ENCODE measurements at regions not wholly inside any gene's neighbourhood (a gene's known extent, or its start where the extent isn't known, plus 50 kb on each side); places are given as distances from the start of the nearest gene placed in this dataset.

DNA sequence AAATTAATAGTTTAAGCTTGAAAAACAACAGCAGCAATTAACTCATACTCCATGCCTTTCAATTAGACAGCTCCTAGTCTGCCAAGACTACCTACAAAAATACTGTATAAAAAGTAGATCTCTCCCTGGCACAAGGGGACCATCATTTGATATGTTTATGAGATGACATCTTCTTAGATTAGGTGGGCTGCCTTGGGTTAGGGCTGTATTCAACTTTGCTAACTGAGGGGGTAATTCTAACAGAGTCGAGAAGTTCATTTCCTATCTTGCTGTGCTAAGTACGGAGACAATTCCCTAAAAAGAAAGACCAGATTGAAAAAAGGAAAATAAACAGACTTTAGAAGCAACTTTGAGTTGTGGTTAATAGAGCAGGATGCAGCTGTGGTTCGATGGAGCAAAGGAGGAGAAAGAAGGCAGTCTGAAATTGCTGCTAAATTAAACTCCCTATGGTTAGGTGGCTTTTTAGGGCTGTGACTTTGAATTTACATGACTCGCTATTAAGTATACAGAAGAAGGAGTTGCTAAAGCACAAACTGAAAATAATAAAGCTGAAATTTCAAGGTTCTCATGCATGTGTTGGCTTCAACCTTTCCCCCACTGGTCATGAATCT lies 75.4 kb downstream of the CDC7 start:
- intact Hi-C loops (cut with micrococcal nuclease) = no loop called here
- CTCF ChIA-PET = interaction anchor here (0.5 to 1.5 kb wide), 2 partner anchors 12 to 64 kb away, joined by 3 to 4 read pairs; no protein-coding TSS in a partner anchor
- no peak overlapping the region for H3K4me3 Mint-ChIP-seq
- H3K4me1 Mint-ChIP-seq (ENCODE audit: low read depth) = peaks cover 12% of the 10 kb centered on the region
- no peak for DNase-seq
- no peaks in the 10 kb centered on the region for H3K36me3 Mint-ChIP-seq (ENCODE audit: low read depth)
- no peaks in the 10 kb centered on the region for H3K27me3 Mint-ChIP-seq (ENCODE audit: low read depth)
- H3K27ac Mint-ChIP-seq = no peak overlapping the region
- no peaks in the 10 kb centered on the region for H3K9me3 Mint-ChIP-seq

DNA sequence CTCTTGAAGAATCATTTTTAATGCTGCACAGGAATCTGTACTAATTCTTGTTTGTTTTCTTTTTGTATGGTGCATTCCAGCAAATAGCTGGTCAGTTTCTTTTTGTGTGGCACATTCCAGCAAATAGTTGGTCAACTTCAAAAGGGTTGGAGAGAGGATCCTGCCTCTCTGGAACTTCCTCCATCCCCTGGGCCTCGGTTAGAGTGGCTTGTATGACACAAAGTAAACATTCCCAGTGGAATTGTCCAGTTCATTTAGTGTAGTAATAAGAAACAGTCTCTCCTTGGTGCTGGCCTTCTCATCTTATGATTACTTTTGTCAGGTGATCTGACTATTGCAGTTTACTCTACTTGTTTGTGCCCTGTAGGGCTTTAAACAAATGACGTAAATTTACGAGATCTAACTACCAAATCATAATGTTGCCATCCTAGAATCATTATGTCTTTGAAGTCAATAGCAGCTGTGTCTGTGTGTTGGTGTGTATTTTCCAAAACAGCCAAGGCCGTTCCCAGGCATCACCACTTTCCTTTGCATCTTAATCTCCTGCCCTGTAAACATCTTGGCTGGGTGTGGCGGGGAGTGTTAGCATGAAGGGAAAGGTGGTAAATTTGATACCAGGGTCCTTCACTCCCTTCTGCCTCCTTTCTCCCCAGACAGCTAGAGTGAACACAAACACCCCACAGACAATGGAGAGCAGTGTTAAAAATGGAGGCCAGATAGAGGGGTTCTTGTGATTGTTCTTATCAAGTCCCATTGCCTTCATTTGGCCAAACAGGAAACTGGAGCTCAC lies 77.9 kb downstream of the CDC7 start:
- peaks cover 6% of the 10 kb centered on the region for H3K4me1 Mint-ChIP-seq (ENCODE audit: low read depth)
- H3K27me3 Mint-ChIP-seq (ENCODE audit: low read depth) = no peaks in the 10 kb centered on the region
- H3K27ac Mint-ChIP-seq = no peak overlapping the region
- H3K36me3 Mint-ChIP-seq (ENCODE audit: low read depth) = no peaks in the 10 kb centered on the region
- no peak overlapping the region for H3K4me3 Mint-ChIP-seq
- H3K9me3 Mint-ChIP-seq = no peaks in the 10 kb centered on the region
- intact Hi-C loops (cut with micrococcal nuclease) = no loop called here
- CTCF ChIA-PET = interaction anchor here (0.6 kb wide), 1 partner anchor 308 kb away, joined by 3 read pairs; no protein-coding TSS in a partner anchor
- no peak for DNase-seq

DNA sequence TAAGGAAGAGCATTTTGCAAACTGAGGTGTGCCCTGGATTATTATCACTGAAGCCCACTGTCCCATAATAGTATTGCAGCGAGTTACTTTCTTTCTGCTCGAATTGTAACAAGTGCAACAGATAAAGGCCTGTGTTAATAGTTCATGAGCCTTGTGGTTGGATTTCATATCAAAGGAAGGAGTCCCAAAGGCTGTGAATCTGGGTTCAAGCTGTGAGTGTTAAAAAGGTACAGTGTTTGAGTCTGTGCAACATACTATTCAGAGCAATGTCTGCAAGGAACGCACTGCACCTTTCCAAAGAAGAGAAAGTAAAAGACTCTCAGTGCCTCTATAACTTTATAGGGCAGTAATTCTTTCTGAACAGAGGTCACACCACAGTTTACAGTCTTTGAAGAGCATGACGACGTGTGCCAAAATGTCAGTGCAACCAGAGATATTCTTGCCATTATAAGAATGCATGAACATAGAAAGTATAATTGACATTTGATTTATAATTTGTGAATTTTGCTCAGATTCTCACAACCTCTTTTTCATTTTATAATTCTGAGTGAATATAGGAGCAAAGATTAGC lies 79.1 kb downstream of the CDC7 start:
- Mint-ChIP-seq H3K36me3 (ENCODE audit: low read depth) (no peaks in the 10 kb centered on the region), H3K4me1 (ENCODE audit: low read depth) (peaks cover 6% of the 10 kb centered on the region), H3K4me3 (no peak overlapping the region), H3K27ac (no peak overlapping the region), H3K27me3 (ENCODE audit: low read depth) (no peaks in the 10 kb centered on the region), H3K9me3 (no peaks in the 10 kb centered on the region)
- DNase-seq = no peak
- CTCF ChIA-PET = no interaction called here
- intact Hi-C loops (cut with micrococcal nuclease) = no loop called here

DNA sequence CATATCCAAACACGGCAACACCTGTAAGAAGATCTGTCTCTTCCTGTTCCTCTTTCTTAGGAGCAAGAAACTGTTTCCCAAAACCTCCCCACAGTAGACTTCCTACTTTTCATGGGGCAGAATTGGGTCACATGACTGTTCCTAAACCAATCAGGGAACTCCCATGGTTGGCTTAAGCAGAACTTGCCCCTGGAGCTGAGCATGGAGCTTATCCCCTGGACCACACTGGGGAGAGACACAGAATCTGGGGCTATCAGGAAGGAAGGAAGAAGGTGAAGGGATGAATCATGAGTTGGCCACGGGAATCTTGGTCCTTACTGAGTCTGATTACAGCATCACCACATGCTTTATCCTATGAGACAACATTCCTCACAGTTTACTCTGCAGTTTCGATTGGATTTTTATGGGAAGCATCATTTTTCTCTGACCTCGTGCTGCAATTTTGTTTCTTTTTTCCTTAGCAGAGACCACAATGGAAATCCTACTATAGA lies 81.8 kb downstream of the CDC7 start:
- no peaks in the 10 kb centered on the region for H3K36me3 Mint-ChIP-seq (ENCODE audit: low read depth)
- intact Hi-C loops (cut with micrococcal nuclease) = no loop called here
- no peaks in the 10 kb centered on the region for H3K27me3 Mint-ChIP-seq (ENCODE audit: low read depth)
- no peaks in the 10 kb centered on the region for H3K9me3 Mint-ChIP-seq
- no peak overlapping the region for H3K27ac Mint-ChIP-seq
- peaks cover 2% of the 10 kb centered on the region for H3K4me1 Mint-ChIP-seq (ENCODE audit: low read depth)
- no peak for DNase-seq
- no peak overlapping the region for H3K4me3 Mint-ChIP-seq
- CTCF ChIA-PET = no interaction called here

DNA sequence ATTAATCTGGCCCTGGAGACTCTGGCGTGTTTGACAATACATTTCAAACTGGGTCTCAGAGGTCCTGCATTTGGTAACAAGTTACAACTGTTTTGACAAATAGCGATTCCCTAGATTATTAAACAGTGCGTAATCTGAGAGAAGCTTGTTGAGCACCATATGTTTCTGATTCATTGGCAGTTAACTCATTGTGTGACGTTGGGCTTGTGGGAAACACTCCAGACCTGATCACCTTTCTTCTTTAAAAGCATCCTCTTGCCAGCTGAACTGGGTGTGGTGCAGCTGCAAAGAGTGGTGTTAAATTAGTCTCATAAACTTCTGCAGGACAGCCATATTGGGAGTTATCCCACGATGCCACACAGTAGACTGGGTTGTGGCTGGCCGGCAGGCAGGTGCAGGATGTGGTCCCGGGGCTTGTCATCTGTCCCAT lies 82.7 kb downstream of the CDC7 start:
- Mint-ChIP-seq H3K36me3 (ENCODE audit: low read depth) (no peaks in the 10 kb centered on the region), H3K9me3 (no peaks in the 10 kb centered on the region), H3K4me3 (no peak overlapping the region), H3K27me3 (ENCODE audit: low read depth) (no peaks in the 10 kb centered on the region), H3K27ac (no peak overlapping the region), H3K4me1 (ENCODE audit: low read depth) (peaks cover 2% of the 10 kb centered on the region)
- intact Hi-C loops (cut with micrococcal nuclease) = no loop called here
- no peak for DNase-seq
- CTCF ChIA-PET = interaction anchor here (1.0 kb wide), 1 partner anchor 13 kb away, joined by 3 read pairs; no protein-coding TSS in a partner anchor

DNA sequence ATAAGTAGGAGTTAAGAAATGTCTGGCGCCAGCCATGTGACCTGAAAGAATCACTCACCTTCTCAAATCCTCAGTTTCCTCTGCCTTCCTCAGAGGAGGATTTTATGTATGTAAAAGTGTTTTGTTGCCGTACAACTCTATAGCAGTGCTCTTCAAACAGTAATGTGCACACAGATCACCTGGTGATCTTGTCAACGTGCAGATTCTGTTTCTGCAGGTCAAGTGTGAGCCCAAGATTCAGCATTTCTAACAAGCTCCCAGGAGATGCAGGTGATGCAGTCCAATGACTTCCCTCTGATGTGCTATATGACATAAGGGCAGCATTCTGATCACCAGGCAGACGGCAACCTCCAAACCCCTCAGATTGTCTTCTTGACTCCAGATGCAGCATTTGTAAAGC lies 83.7 kb downstream of the CDC7 start:
- no peaks in the 10 kb centered on the region for H3K27me3 Mint-ChIP-seq (ENCODE audit: low read depth)
- peaks cover 2% of the 10 kb centered on the region for H3K4me1 Mint-ChIP-seq (ENCODE audit: low read depth)
- intact Hi-C loops (cut with micrococcal nuclease) = no loop called here
- DNase-seq = no peak
- no peak overlapping the region for H3K4me3 Mint-ChIP-seq
- no peaks in the 10 kb centered on the region for H3K9me3 Mint-ChIP-seq
- CTCF ChIA-PET = no interaction called here
- H3K36me3 Mint-ChIP-seq (ENCODE audit: low read depth) = no peaks in the 10 kb centered on the region
- no peak overlapping the region for H3K27ac Mint-ChIP-seq

DNA sequence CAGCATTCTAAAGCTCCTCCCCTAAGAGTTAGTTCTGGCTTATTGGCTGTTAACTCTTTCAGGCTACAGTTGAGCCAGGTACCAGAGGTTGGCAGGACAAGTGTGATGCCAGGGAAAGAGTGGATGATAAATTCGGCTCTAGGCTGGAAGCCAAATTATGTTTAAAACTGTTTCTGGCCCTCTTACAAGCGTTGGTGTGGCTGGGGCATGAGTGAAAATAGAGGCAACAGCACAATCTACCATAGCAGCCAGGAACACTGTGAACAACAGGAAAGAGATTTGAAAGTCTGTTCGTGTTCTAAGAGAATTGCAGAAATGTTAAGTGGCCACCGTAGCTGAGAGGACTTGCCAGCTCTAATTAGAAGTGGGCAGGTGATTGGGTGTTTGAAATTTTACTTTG lies 84.2 kb downstream of the CDC7 start:
- Mint-ChIP-seq H3K27ac (no peak overlapping the region), H3K4me3 (no peak overlapping the region), H3K9me3 (no peaks in the 10 kb centered on the region), H3K36me3 (ENCODE audit: low read depth) (no peaks in the 10 kb centered on the region), H3K4me1 (ENCODE audit: low read depth) (peaks cover 2% of the 10 kb centered on the region), H3K27me3 (ENCODE audit: low read depth) (no peaks in the 10 kb centered on the region)
- intact Hi-C loops (cut with micrococcal nuclease) = no loop called here
- CTCF ChIA-PET = no interaction called here
- no peak for DNase-seq

DNA sequence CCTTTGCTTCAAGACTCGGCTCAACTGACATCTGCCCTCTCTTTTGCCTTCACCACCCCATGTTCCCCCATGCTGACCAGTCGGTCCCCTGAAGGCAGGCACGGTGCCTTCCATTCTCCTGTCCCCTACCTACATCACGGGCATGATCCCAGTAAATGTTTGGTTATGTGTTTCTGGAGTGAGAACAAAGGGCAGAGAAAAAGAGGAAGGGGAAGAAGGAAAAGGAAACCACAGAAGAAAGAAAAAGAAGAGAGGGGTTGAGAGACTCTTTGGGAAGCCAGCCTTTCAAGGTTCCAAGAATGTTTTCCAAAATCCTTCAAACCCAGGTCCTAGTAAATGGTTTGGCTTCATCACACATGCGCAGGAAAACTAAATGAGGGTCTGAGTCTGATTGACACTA lies 84.9 kb downstream of the CDC7 start:
- intact Hi-C loops (cut with micrococcal nuclease) = no loop called here
- no peaks in the 10 kb centered on the region for H3K9me3 Mint-ChIP-seq
- no peak overlapping the region for H3K4me3 Mint-ChIP-seq
- H3K4me1 Mint-ChIP-seq (ENCODE audit: low read depth) = peaks cover 2% of the 10 kb centered on the region
- CTCF ChIA-PET = no interaction called here
- no peaks in the 10 kb centered on the region for H3K36me3 Mint-ChIP-seq (ENCODE audit: low read depth)
- H3K27ac Mint-ChIP-seq = no peak overlapping the region
- H3K27me3 Mint-ChIP-seq (ENCODE audit: low read depth) = no peaks in the 10 kb centered on the region
- no peak for DNase-seq

DNA sequence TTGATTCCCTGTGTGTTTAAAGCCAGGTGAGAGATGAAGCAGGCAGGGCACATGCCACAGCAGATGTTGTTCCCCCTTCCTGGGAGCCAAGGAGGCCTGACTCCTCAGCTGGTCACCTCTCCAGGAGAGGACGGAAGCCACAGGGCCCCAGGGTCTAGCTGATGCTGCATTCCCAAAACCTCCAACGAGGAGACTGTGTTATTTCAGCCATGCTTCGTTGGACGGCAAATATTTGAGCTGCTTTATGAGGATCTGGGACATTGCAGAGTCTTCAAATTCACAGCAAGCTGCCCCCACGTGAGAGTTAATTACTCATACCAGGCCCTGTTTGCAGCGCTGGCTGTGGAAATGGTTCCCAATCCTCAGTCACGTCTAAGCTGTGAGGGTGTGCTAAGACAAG lies 85.3 kb downstream of the CDC7 start:
- H3K27ac Mint-ChIP-seq = no peak overlapping the region
- intact Hi-C loops (cut with micrococcal nuclease) = no loop called here
- no peak overlapping the region for H3K4me3 Mint-ChIP-seq
- H3K27me3 Mint-ChIP-seq (ENCODE audit: low read depth) = no peaks in the 10 kb centered on the region
- H3K4me1 Mint-ChIP-seq (ENCODE audit: low read depth) = peaks cover 2% of the 10 kb centered on the region
- CTCF ChIA-PET = no interaction called here
- no peaks in the 10 kb centered on the region for H3K9me3 Mint-ChIP-seq
- no peaks in the 10 kb centered on the region for H3K36me3 Mint-ChIP-seq (ENCODE audit: low read depth)
- no peak for DNase-seq

DNA sequence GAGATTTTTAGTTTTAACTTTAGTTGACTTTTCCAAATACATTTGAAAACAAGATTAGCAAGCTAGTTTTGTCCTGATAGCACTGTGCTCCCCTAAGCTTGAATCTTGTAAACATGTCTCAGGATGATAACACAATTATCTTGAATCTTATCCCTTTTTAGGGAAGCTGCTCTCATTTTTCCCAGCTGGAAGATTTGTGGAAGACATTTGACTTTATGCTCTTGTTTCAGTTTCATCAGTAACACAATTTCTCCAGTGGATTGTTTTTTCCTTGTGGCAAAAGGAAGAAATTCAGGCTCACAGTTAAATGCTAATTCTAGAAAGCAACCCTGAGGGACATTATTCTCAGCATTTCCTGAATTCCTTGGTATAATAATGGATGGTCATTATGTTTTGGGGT lies 88.8 kb downstream of the CDC7 start:
- Mint-ChIP-seq H3K9me3 (no peaks in the 10 kb centered on the region), H3K4me1 (ENCODE audit: low read depth) (peaks cover 20% of the 10 kb centered on the region), H3K27me3 (ENCODE audit: low read depth) (no peaks in the 10 kb centered on the region), H3K4me3 (no peak overlapping the region), H3K27ac (no peak overlapping the region), H3K36me3 (ENCODE audit: low read depth) (no peaks in the 10 kb centered on the region)
- CTCF ChIA-PET = no interaction called here
- intact Hi-C loops (cut with micrococcal nuclease) = no loop called here
- no peak for DNase-seq

DNA sequence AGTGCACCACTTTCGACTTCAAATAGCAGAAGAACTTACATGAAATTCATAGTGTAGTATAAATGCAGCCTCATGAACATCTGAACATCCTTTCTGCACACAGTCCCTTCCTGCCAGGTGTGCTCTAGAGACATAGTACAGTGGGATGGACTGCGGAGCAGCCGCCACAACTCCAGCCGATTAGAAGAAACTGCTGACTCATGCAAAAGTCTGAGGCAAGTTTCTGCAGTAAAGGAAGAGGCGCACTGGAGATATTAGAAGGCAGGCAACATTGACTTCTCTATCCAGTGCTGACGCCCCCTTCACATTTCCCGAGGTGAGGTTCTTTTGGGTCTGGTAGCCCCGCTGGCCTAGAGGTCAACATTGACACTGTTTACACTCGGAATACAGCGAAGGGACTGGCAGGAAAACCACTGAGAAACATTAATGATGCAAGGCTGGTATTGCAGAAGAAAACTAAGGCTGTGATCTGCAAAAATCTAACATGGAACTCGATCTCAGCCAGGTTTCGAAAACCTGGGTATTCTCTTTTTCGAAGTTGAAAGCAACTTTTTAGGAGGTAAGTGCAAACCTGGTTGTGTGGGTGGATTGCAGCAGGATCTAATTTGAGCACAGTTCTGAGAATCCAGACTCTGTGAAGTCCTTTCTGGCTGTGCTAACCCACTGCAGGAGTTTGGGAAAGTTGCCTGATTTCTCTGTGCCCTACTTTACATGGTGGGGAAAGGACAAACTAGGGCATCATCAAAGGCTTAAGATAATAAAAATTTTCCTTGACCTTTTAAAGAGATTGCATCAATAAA lies 90.7 kb downstream of the CDC7 start:
- Mint-ChIP-seq H3K4me1 (ENCODE audit: low read depth) (peaks cover 18% of the 10 kb centered on the region), H3K4me3 (peak overlapping the region; percentile 52), H3K9me3 (no peaks in the 10 kb centered on the region), H3K27ac (no peak overlapping the region), H3K36me3 (ENCODE audit: low read depth) (no peaks in the 10 kb centered on the region), H3K27me3 (ENCODE audit: low read depth) (no peaks in the 10 kb centered on the region)
- DNase-seq = peak; percentile 18
- intact Hi-C loops (cut with micrococcal nuclease) = loop anchor here (1.0 kb wide), 1 partner anchor 35 kb away; no protein-coding TSS in a partner anchor
- CTCF ChIA-PET = no interaction called here

DNA sequence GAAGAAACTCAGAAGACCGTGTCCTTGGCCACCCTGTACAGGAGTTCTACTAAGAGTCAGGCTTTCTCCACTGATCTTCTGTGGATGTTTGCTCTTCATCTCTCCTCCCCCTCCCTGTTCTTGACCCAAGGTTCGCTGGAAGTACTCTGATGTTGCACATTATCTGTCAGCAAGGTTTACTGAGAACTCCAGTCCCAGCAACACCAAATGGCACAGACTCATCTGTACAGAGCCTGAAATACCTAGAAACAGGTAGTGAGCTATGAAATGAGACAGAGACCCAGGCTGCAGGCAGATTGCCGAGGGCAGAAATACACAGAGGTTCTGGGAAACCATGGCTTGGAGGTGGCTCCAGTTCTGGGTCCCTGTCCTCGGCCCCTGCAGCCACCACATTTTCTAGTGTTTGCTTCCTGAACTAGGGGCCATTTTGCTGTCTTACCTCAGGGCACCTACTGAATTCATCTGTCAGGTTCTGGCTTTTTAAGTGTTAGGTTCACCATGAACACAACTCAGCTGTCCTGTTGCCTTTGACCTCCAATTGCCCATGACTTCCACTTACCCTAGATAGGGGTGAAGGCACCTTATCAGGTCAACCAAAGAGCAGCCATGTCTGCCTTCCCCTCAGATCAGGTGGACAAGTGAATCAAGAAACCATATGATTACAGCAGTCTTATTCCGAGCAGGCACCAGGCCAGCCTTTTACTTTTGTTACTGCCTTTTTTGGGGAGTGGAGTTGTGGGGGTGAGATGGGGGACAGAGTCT lies 92.2 kb downstream of the CDC7 start:
- no peak for DNase-seq
- CTCF ChIA-PET = interaction anchor here (0.6 kb wide), 1 partner anchor 566 kb away, joined by 6 read pairs; no protein-coding TSS in a partner anchor
- H3K27ac Mint-ChIP-seq = no peak overlapping the region
- no peaks in the 10 kb centered on the region for H3K36me3 Mint-ChIP-seq (ENCODE audit: low read depth)
- intact Hi-C loops (cut with micrococcal nuclease) = no loop called here
- peaks cover 18% of the 10 kb centered on the region for H3K4me1 Mint-ChIP-seq (ENCODE audit: low read depth)
- H3K9me3 Mint-ChIP-seq = no peaks in the 10 kb centered on the region
- H3K4me3 Mint-ChIP-seq = peak overlapping the region; percentile 52
- H3K27me3 Mint-ChIP-seq (ENCODE audit: low read depth) = no peaks in the 10 kb centered on the region

Data from activated naive CD4-positive, alpha-beta T cell treated with anti-CD3 and anti-CD28 coated beads for 36 hours (primary cell).